ENCODE measurements at regions not wholly inside any gene's neighbourhood (a gene's known extent, or its start where the extent isn't known, plus 50 kb on each side); places are given as distances from the start of the nearest gene placed in this dataset.

- TF ChIP-seq YY1 (IDR thresholded peaks at IDR 0.05; ENCODE audit: low read depth): no peak
- no peak for TF ChIP-seq RAD21 (IDR thresholded peaks at IDR 0.05; ENCODE audit: low read depth)
- TF ChIP-seq EP300 (IDR thresholded peaks at IDR 0.05; ENCODE audit: borderline replicate concordance): no peak
- no peak for TF ChIP-seq REST (IDR thresholded peaks at IDR 0.05; ENCODE audit: low read depth)
- no peak for TF ChIP-seq TCF12 (IDR thresholded peaks at IDR 0.05; ENCODE audit: low read depth)
- TF ChIP-seq CEBPB (IDR thresholded peaks at IDR 0.05): no peak
- TF ChIP-seq EGR1 (IDR thresholded peaks at IDR 0.05): no peak
- TF ChIP-seq TAF1 (IDR thresholded peaks at IDR 0.05; ENCODE audit: low read depth): no peak
- TF ChIP-seq USF1 (IDR thresholded peaks at IDR 0.05): 0 out of 2 replicates have a peak, but pooled peaks have one; percentile 38
- no peak for TF ChIP-seq CREB1 (IDR thresholded peaks at IDR 0.05; ENCODE audit: low read depth)
- no peak for TF ChIP-seq ZBTB7A (IDR thresholded peaks at IDR 0.05; ENCODE audit: low read depth)
Measured at GRCh38 chr2:171630812-171631626, 56.2 kb upstream of the DYNC1I2 start.
